ENCODE measurements at regions not wholly inside any gene's neighbourhood (a gene's known extent, or its start where the extent isn't known, plus 50 kb on each side); places are given as distances from the start of the nearest gene placed in this dataset.
"Not testable (repeated sequence)": the region's sequence is repeated elsewhere in the genome, so short reads cannot be mapped to it uniquely, and the experiment has no call there.

DNA sequence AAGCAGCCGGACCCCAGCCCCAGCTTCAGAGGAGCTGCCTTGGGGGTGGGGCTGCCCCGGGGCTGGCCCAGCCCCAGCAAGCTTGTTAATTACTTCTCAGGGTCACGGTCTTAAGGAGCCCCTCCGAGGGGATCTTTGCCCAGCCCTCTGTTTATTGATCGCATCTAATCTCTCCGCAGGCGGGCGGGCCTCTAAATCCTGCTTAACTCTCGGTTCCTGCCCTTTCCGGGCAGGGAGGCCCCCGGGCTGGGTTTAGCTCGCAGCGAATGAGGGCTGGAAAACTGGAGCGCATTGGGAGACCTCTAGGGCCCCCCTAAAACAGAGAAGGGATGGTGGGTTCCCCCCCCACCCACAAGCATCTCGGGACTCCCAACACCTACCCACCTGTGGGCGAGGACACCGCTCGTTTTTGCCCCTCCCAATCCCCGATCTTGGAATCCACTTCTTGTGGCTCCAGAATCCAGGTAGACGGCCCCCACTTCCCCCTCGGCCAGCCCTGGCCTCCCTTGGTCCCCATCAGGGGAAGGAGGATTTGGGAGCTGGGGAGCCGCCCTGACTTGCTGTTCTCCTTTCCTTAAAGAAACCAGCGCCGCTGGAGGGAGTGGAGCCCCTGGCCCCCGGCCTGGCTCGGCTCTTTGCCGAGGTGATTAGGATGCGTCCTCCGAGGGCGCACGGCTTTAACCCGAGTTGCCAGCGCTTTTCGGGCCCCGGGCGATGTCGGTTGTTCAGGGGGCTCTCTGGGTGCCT lies 59.5 kb upstream of the ADGRL1 start:
- no peaks in the 10 kb centered on the region for H3K9me3 Mint-ChIP-seq
- no peak for TF ChIP-seq CTCF (conservative IDR thresholded peaks at IDR 0.05)
- no peak for DNase-seq (ENCODE audit: low read depth, low spot score)
- H3K27me3 Mint-ChIP-seq (ENCODE audit: low read depth), result peaks cover 41% of the 10 kb centered on the region
- peaks cover 10% of the 10 kb centered on the region for H3K4me1 Mint-ChIP-seq
- no peak overlapping the region for H3K27ac Mint-ChIP-seq (ENCODE audit: unreplicated experiment)
- H3K36me3 Mint-ChIP-seq (ENCODE audit: low read depth), result no peaks in the 10 kb centered on the region
- peak overlapping the region; percentile 31 for H3K4me3 Mint-ChIP-seq

- H3K4me1 Mint-ChIP-seq, result peaks cover 14% of the 10 kb centered on the region
- not testable (repeated sequence) for H3K4me3 Mint-ChIP-seq; DNase-seq (ENCODE audit: low read depth, low spot score); H3K36me3 Mint-ChIP-seq (ENCODE audit: low read depth); H3K9me3 Mint-ChIP-seq; H3K27me3 Mint-ChIP-seq (ENCODE audit: low read depth); H3K27ac Mint-ChIP-seq (ENCODE audit: unreplicated experiment)
Measured at GRCh38 chr19:14255902-14256649, 50.1 kb upstream of the ADGRL1 start.

Measured in neural crest cell (in vitro differentiated cells).